Epithelial cell of proximal tubule (primary cell): ENCODE measurements at regions not wholly inside any gene's neighbourhood (a gene's known extent, or its start where the extent isn't known, plus 50 kb on each side); places are given as distances from the start of the nearest gene placed in this dataset.
"Not testable (repeated sequence)": the region's sequence is repeated elsewhere in the genome, so short reads cannot be mapped to it uniquely, and the experiment has no call there.

Experiments used
- DNase-seq: peaks from one replicate; pipeline ENCODE4 v3.0.0-alpha.2; 2011; ENCODE audit warnings: low read depth
- H3K4me3 ChIP-seq: 2 replicates; pipeline ENCODE4 v1.5.1; 2011; ENCODE audit warnings: low read depth, mild to moderate bottlenecking, low read length
- CTCF ChIP-seq: conservative IDR thresholded peaks from 2 replicates; pipeline ENCODE4 v1.5.1; 2012; ENCODE audit warnings: low read depth, mild to moderate bottlenecking, low read length

GRCh38 chr7:41438705-41439514 lies 264.0 kb downstream of the INHBA start:
- no peak for DNase-seq
- H3K4me3 ChIP-seq = no peak overlapping the region
- TF ChIP-seq CTCF = no peak

- DNase-seq = peak; percentile 25
- H3K4me3 ChIP-seq = no peak overlapping the region
- TF ChIP-seq CTCF = no peak
These were observed 265.4 kb downstream of the INHBA start for GRCh38 chr7:41437257-41438196.

GRCh38 chr7:41436139-41436538 lies 266.8 kb downstream of the INHBA start:
- DNase-seq = no peak
- no peak overlapping the region for H3K4me3 ChIP-seq
- no peak for TF ChIP-seq CTCF

GRCh38 chr7:41435020-41435419 lies 267.9 kb downstream of the INHBA start:
- DNase-seq, H3K4me3 ChIP-seq: not testable (repeated sequence)

GRCh38 chr7:41431671-41432070 lies 271.2 kb downstream of the INHBA start:
- H3K4me3 ChIP-seq = no peak overlapping the region
- no peak for DNase-seq
- no peak for TF ChIP-seq CTCF

- H3K4me3 ChIP-seq = no peak overlapping the region
- no peak for DNase-seq
- no peak for TF ChIP-seq CTCF
These were observed 274.5 kb downstream of the INHBA start for GRCh38 chr7:41428381-41428780.

GRCh38 chr7:41425926-41426325 lies 277.0 kb downstream of the INHBA start:
- no peak for DNase-seq
- H3K4me3 ChIP-seq = no peak overlapping the region
- TF ChIP-seq CTCF = no peak
